H9 (cell line): ENCODE measurements at regions not wholly inside any gene's neighbourhood (a gene's known extent, or its start where the extent isn't known, plus 50 kb on each side); places are given as distances from the start of the nearest gene placed in this dataset.

ENCODE experiments used
- DNase-seq: peaks from one replicate; pipeline ENCODE4 v3.0.0-alpha.2; 2017
- H2AFZ ChIP-seq: one replicate; pipeline ENCODE4 v1.6.1; 2013; ENCODE audit warnings: mild to moderate bottlenecking, low read length, control low read depth, moderate library complexity
- H2AK5ac ChIP-seq: 2 replicates; pipeline ENCODE4 v1.6.1; 2013; ENCODE audit warnings: low read length, control low read depth, mixed read lengths; ENCODE audit not compliant: insufficient read length
- H2BK120ac ChIP-seq: one replicate; pipeline ENCODE4 v1.6.1; 2013; ENCODE audit warnings: low read depth, mild to moderate bottlenecking, low read length, control low read depth, inconsistent platforms; ENCODE audit not compliant: poor library complexity, severe bottlenecking
- H2BK12ac ChIP-seq: 2 replicates; pipeline ENCODE4 v1.6.1; 2013; ENCODE audit warnings: low read length, control low read depth, mixed read lengths, low read depth; ENCODE audit not compliant: insufficient read length
- H2BK15ac ChIP-seq: 2 replicates; pipeline ENCODE4 v1.6.1; 2013; ENCODE audit warnings: low read depth, low read length, control low read depth
- H2BK20ac ChIP-seq: one replicate; pipeline ENCODE4 v1.6.1; 2013; ENCODE audit warnings: low read depth, mild to moderate bottlenecking, low read length, control low read depth, inconsistent platforms; ENCODE audit not compliant: poor library complexity, severe bottlenecking
- H2BK5ac ChIP-seq: 2 replicates; pipeline ENCODE4 v1.6.1; 2013; ENCODE audit warnings: low read length, control low read depth, mixed read lengths; ENCODE audit not compliant: insufficient read length
- H3K14ac ChIP-seq: 2 replicates; pipeline ENCODE4 v1.6.1; 2013; ENCODE audit warnings: low read length, control low read depth; ENCODE audit not compliant: insufficient read depth
- H3K18ac ChIP-seq: 2 replicates; pipeline ENCODE4 v1.6.1; 2013; ENCODE audit warnings: low read depth, mild to moderate bottlenecking, mixed read lengths, low read length, control low read depth; ENCODE audit not compliant: insufficient read length
- H3K23ac ChIP-seq: 2 replicates; pipeline ENCODE4 v1.6.1; 2013; ENCODE audit warnings: low read length, control low read depth, mixed read lengths, low read depth; ENCODE audit not compliant: insufficient read length
- H3K23me2 ChIP-seq: 2 replicates; pipeline ENCODE4 v1.6.1; 2013; ENCODE audit warnings: low read depth, mild to moderate bottlenecking, mixed read lengths, low read length, control low read depth; ENCODE audit not compliant: insufficient read length, poor library complexity, severe bottlenecking
- H3K27ac ChIP-seq: 2 replicates; pipeline ENCODE4 v1.5.1; 2013; ENCODE audit warnings: low read length, control low read depth, mixed read lengths, low read depth; ENCODE audit not compliant: insufficient read length
- H3K27me3 ChIP-seq: 2 replicates; pipeline ENCODE4 v1.6.1; 2013; ENCODE audit warnings: low read length, control low read depth, inconsistent platforms; ENCODE audit not compliant: insufficient read depth
- H3K4ac ChIP-seq: 2 replicates; pipeline ENCODE4 v1.6.1; 2013; ENCODE audit warnings: low read depth, mild to moderate bottlenecking, control low read depth, inconsistent platforms, low read length, moderate library complexity
- H3K4me1 ChIP-seq: 2 replicates; pipeline ENCODE4 v1.6.1; 2013; ENCODE audit warnings: low read length, control low read depth, inconsistent platforms; ENCODE audit not compliant: insufficient read depth
- H3K4me2 ChIP-seq: 2 replicates; pipeline ENCODE4 v1.6.1; 2013; ENCODE audit warnings: low read length, control low read depth, mixed read lengths; ENCODE audit not compliant: insufficient read length, insufficient read depth
- H3K56ac ChIP-seq: 2 replicates; pipeline ENCODE4 v1.6.1; 2013; ENCODE audit warnings: low read depth, mild to moderate bottlenecking, mixed read lengths, low read length, control low read depth; ENCODE audit not compliant: insufficient read length
- H3K79me1 ChIP-seq: 2 replicates; pipeline ENCODE4 v1.6.1; 2013; ENCODE audit warnings: low read depth, mild to moderate bottlenecking, moderate library complexity, low read length, control low read depth, inconsistent platforms; ENCODE audit not compliant: insufficient read depth, poor library complexity, severe bottlenecking
- H3K79me2 ChIP-seq: 2 replicates; pipeline ENCODE4 v1.6.1; 2013; ENCODE audit warnings: low read length, control low read depth, inconsistent platforms; ENCODE audit not compliant: insufficient read depth
- H3K9ac ChIP-seq: 2 replicates; pipeline ENCODE4 v1.6.1; 2013; ENCODE audit warnings: low read length, control low read depth, mixed read lengths; ENCODE audit not compliant: insufficient read length; ENCODE audit errors: extremely low read depth
- H3K9me3 ChIP-seq: one replicate; pipeline ENCODE4 v1.6.1; 2013; ENCODE audit warnings: low read depth, low read length, inconsistent platforms; ENCODE audit not compliant: control insufficient read depth
- H3T11ph ChIP-seq: one replicate; pipeline ENCODE4 v1.6.1; 2013; ENCODE audit warnings: mild to moderate bottlenecking, low read length, control low read depth, inconsistent platforms
- H4K20me1 ChIP-seq: one replicate; pipeline ENCODE4 v1.6.1; 2013; ENCODE audit not compliant: control insufficient read depth, insufficient read length, insufficient read depth
- H4K5ac ChIP-seq: 2 replicates; pipeline ENCODE4 v1.6.1; 2013; ENCODE audit warnings: low read depth, mild to moderate bottlenecking, mixed read lengths, low read length, control low read depth; ENCODE audit not compliant: insufficient read length
- H4K8ac ChIP-seq: replicated peaks from 2 replicates; pipeline ENCODE4 v1.6.1; 2013; ENCODE audit warnings: low read length, control low read depth, mixed read lengths, low read depth; ENCODE audit not compliant: insufficient read length
- H4K91ac ChIP-seq: 2 replicates; pipeline ENCODE4 v1.6.1; 2013; ENCODE audit warnings: low read depth, mild to moderate bottlenecking, moderate library complexity, mixed read lengths, low read length, control low read depth; ENCODE audit not compliant: insufficient read length
- H3K27ac Mint-ChIP-seq, 3 experiments: 2 replicates in 2 of 3; 3 replicates in 1 of 3; pipeline ENCODE4 v1.8.0; 2020 to 2021; ENCODE audit warnings: mixed read lengths in 3 of 3, mild to moderate bottlenecking in 1 of 3, moderate library complexity in 1 of 3
- H3K27me3 Mint-ChIP-seq: 2 replicates; pipeline ENCODE4 v1.8.0; 2021; ENCODE audit warnings: low read depth, mild to moderate bottlenecking, moderate library complexity, mixed read lengths
- H3K36me3 Mint-ChIP-seq, 3 experiments: 2 replicates in 2 of 3; 3 replicates in 1 of 3; pipeline ENCODE4 v1.8.0; 2020 to 2021; ENCODE audit warnings: low read depth in 3 of 3, mixed read lengths in 3 of 3; ENCODE audit not compliant: insufficient read depth in 1 of 3
- H3K4me1 Mint-ChIP-seq, 2 experiments: 2 replicates each; pipeline ENCODE4 v1.8.0; 2020; ENCODE audit warnings: mixed read lengths in 2 of 2
- H3K4me3 Mint-ChIP-seq, 2 experiments: 2 replicates in 1 of 2; 3 replicates in 1 of 2; pipeline ENCODE4 v1.8.0; 2020 to 2021; ENCODE audit warnings: mild to moderate bottlenecking in 2 of 2, mixed read lengths in 2 of 2, moderate library complexity in 1 of 2
- H3K9me3 Mint-ChIP-seq, 2 experiments: 2 replicates in 1 of 2; 3 replicates in 1 of 2; pipeline ENCODE4 v1.8.0; 2020; ENCODE audit warnings: mild to moderate bottlenecking in 2 of 2, mixed read lengths in 2 of 2, moderate library complexity in 1 of 2
- CTCF ChIP-seq: fragments of 200-600 bp; sonication (generic); conservative IDR thresholded peaks from 3 replicates; pipeline ENCODE4 v1.8.0; 2021; ENCODE audit warnings: antibody characterized with exemption, mild to moderate bottlenecking

- Histone ChIP-seq H2AK5ac (no peak overlapping the region), H4K20me1 (no peaks in the 10 kb centered on the region), H3K56ac (no peak overlapping the region), H3K23me2 (no peaks in the 10 kb centered on the region), H3K79me2 (no peaks in the 10 kb centered on the region), H2BK20ac (no peak overlapping the region), H3K23ac (no peak overlapping the region), H4K91ac (no peak overlapping the region), H2BK12ac (no peak overlapping the region), H3K27ac (no peak overlapping the region), H3K18ac (no peak overlapping the region), H2AFZ (no peak overlapping the region), H4K5ac (no peak overlapping the region), H3K9ac (no peak overlapping the region), H4K8ac (no peak overlapping the region), H2BK120ac (no peak overlapping the region), H3K4me1 (no peaks in the 10 kb centered on the region), H3K79me1 (no peaks in the 10 kb centered on the region), H3K27me3 (no peaks in the 10 kb centered on the region), H2BK15ac (no peak overlapping the region), H3K14ac (no peak overlapping the region), H3K4ac (no peak overlapping the region), H3K4me2 (no peak overlapping the region), H3K9me3 (no peaks in the 10 kb centered on the region), H2BK5ac (no peak overlapping the region), H3T11ph (no peak overlapping the region)
- Mint-ChIP-seq H3K4me3 (no peak overlapping the region), H3K27me3 (no peaks in the 10 kb centered on the region), H3K36me3 (no peaks in the 10 kb centered on the region), H3K4me1 (peaks cover 0 to 2% of the 10 kb centered on the region in 2 experiments; a peak in 1 of 4 replicates), H3K9me3 (no peaks in the 10 kb centered on the region; a peak in 1 of 5 replicates), H3K27ac (no peak overlapping the region)
- DNase-seq: no peak
- TF ChIP-seq CTCF: no peak
Measured at GRCh38 chr3:166902374-166902773, 477.7 kb downstream of the ZBBX start.
